HUES6 (cell line): ENCODE measurements at regions not wholly inside any gene's neighbourhood (a gene's known extent, or its start where the extent isn't known, plus 50 kb on each side); places are given as distances from the start of the nearest gene placed in this dataset.

Experiments
- H3K27ac ChIP-seq: 2 replicates; pipeline ENCODE4 v1.7.0; 2013; ENCODE audit warnings: low read depth, mild to moderate bottlenecking, low read length, inconsistent platforms
- H3K27me3 ChIP-seq: 2 replicates; pipeline ENCODE4 v1.6.1; 2013; ENCODE audit warnings: low read length; ENCODE audit not compliant: control insufficient read depth, insufficient read depth
- H3K36me3 ChIP-seq: 2 replicates; pipeline ENCODE4 v1.6.1; 2013; ENCODE audit warnings: low read length; ENCODE audit not compliant: control insufficient read depth, insufficient read depth
- H3K4me1 ChIP-seq: 2 replicates; pipeline ENCODE4 v1.6.1; 2013; ENCODE audit warnings: low read length; ENCODE audit not compliant: control insufficient read depth, insufficient read depth
- H3K4me3 ChIP-seq: 2 replicates; pipeline ENCODE4 v1.5.1; 2013; ENCODE audit warnings: low read depth, low read length
- H3K9ac ChIP-seq: one replicate; pipeline ENCODE4 v1.6.1; 2013; ENCODE audit warnings: mild to moderate bottlenecking, low read length
- H3K9me3 ChIP-seq: 2 replicates; pipeline ENCODE4 v1.6.1; 2013; ENCODE audit warnings: low read depth, low read length; ENCODE audit not compliant: control insufficient read depth, insufficient read depth

GRCh38 chr13:72146816-72147215 is 279.8 kb upstream of the DACH1 start:
- Histone ChIP-seq H3K9ac (no peak overlapping the region), H3K4me3 (no peak overlapping the region), H3K9me3 (no peaks in the 10 kb centered on the region), H3K27me3 (no peaks in the 10 kb centered on the region), H3K27ac (no peak overlapping the region), H3K4me1 (peaks cover 6% of the 10 kb centered on the region; the same call in 1 of the 2 replicates), H3K36me3 (no peaks in the 10 kb centered on the region)

GRCh38 chr13:72145383-72145782 is 278.4 kb upstream of the DACH1 start:
- Histone ChIP-seq H3K9me3 (no peaks in the 10 kb centered on the region), H3K9ac (no peak overlapping the region), H3K4me3 (no peak overlapping the region), H3K4me1 (peaks cover 2% of the 10 kb centered on the region; the same call in 1 of the 2 replicates), H3K27ac (no peak overlapping the region), H3K36me3 (no peaks in the 10 kb centered on the region), H3K27me3 (no peaks in the 10 kb centered on the region)

GRCh38 chr13:72144636-72145035 is 277.6 kb upstream of the DACH1 start:
- Histone ChIP-seq H3K36me3 (no peaks in the 10 kb centered on the region), H3K9me3 (no peaks in the 10 kb centered on the region), H3K4me3 (no peak overlapping the region), H3K9ac (no peak overlapping the region), H3K4me1 (no peaks in the 10 kb centered on the region), H3K27me3 (no peaks in the 10 kb centered on the region), H3K27ac (no peak overlapping the region)

GRCh38 chr13:72141855-72142519 is 275.0 kb upstream of the DACH1 start:
- H3K36me3 ChIP-seq = no peaks in the 10 kb centered on the region
- no peak overlapping the region for H3K9ac ChIP-seq
- no peaks in the 10 kb centered on the region for H3K27me3 ChIP-seq
- H3K9me3 ChIP-seq = no peaks in the 10 kb centered on the region
- H3K4me3 ChIP-seq = no peak overlapping the region
- H3K27ac ChIP-seq = no peak overlapping the region
- H3K4me1 ChIP-seq = no peaks in the 10 kb centered on the region

GRCh38 chr13:72139192-72139591 is 272.2 kb upstream of the DACH1 start:
- Histone ChIP-seq H3K9me3 (no peaks in the 10 kb centered on the region), H3K36me3 (no peaks in the 10 kb centered on the region), H3K4me3 (no peak overlapping the region), H3K9ac (no peak overlapping the region), H3K27me3 (no peaks in the 10 kb centered on the region), H3K4me1 (no peaks in the 10 kb centered on the region), H3K27ac (no peak overlapping the region)

GRCh38 chr13:72132075-72132474 is 265.1 kb upstream of the DACH1 start:
- no peak overlapping the region for H3K27ac ChIP-seq
- no peaks in the 10 kb centered on the region for H3K27me3 ChIP-seq
- no peaks in the 10 kb centered on the region for H3K36me3 ChIP-seq
- H3K9ac ChIP-seq = no peak overlapping the region
- H3K4me3 ChIP-seq = no peak overlapping the region
- no peaks in the 10 kb centered on the region for H3K9me3 ChIP-seq
- H3K4me1 ChIP-seq = no peaks in the 10 kb centered on the region

- H3K27me3 ChIP-seq = no peaks in the 10 kb centered on the region
- H3K9me3 ChIP-seq = no peaks in the 10 kb centered on the region
- H3K4me3 ChIP-seq = no peak overlapping the region
- no peak overlapping the region for H3K9ac ChIP-seq
- H3K4me1 ChIP-seq = no peaks in the 10 kb centered on the region
- H3K27ac ChIP-seq = no peak overlapping the region
- H3K36me3 ChIP-seq = no peaks in the 10 kb centered on the region
These were observed 262.1 kb upstream of the DACH1 start for GRCh38 chr13:72129117-72129516.

GRCh38 chr13:72127031-72127430 is 260.0 kb upstream of the DACH1 start:
- Histone ChIP-seq H3K4me1 (peaks cover 12% of the 10 kb centered on the region), H3K9me3 (peaks cover 2% of the 10 kb centered on the region; the same call in 1 of the 2 replicates), H3K36me3 (no peaks in the 10 kb centered on the region), H3K4me3 (no peak overlapping the region), H3K27ac (no peak overlapping the region), H3K27me3 (no peaks in the 10 kb centered on the region), H3K9ac (no peak overlapping the region)

- no peak overlapping the region for H3K9ac ChIP-seq
- no peak overlapping the region for H3K4me3 ChIP-seq
- no peaks in the 10 kb centered on the region for H3K36me3 ChIP-seq
- no peak overlapping the region for H3K27ac ChIP-seq
- H3K27me3 ChIP-seq = no peaks in the 10 kb centered on the region
- peaks cover 2% of the 10 kb centered on the region; the same call in 1 of the 2 replicates for H3K9me3 ChIP-seq
- H3K4me1 ChIP-seq = peaks cover 18% of the 10 kb centered on the region
These were observed 259.4 kb upstream of the DACH1 start for GRCh38 chr13:72126424-72126823.

- H3K4me1 ChIP-seq = peaks cover 26% of the 10 kb centered on the region
- no peak overlapping the region for H3K27ac ChIP-seq
- no peak overlapping the region for H3K4me3 ChIP-seq
- H3K9ac ChIP-seq = no peak overlapping the region
- H3K36me3 ChIP-seq = no peaks in the 10 kb centered on the region
- no peaks in the 10 kb centered on the region for H3K27me3 ChIP-seq
- H3K9me3 ChIP-seq = peaks cover 2% of the 10 kb centered on the region; the same call in 1 of the 2 replicates
These were observed 258.6 kb upstream of the DACH1 start for GRCh38 chr13:72125561-72125960.

GRCh38 chr13:72122661-72123255 is 255.8 kb upstream of the DACH1 start:
- H3K27me3 ChIP-seq = no peaks in the 10 kb centered on the region
- peaks cover 32% of the 10 kb centered on the region for H3K4me1 ChIP-seq
- no peak overlapping the region for H3K9ac ChIP-seq
- 0 out of 2 replicates have a peak overlapping the region, but pooled peaks have one; percentile 10 for H3K4me3 ChIP-seq
- no peaks in the 10 kb centered on the region for H3K36me3 ChIP-seq
- H3K9me3 ChIP-seq = peaks cover 2% of the 10 kb centered on the region; the same call in 1 of the 2 replicates
- H3K27ac ChIP-seq = peak overlapping the region; percentile 78
